HCT116 (cell line): ENCODE measurements at regions not wholly inside any gene's neighbourhood (a gene's known extent, or its start where the extent isn't known, plus 50 kb on each side); places are given as distances from the start of the nearest gene placed in this dataset.

Experiments
- ATAC-seq: fragments of 200-7000 bp; cut with Tn5 transposase; 2 replicates; pipeline ENCODE4 v1.9.1; 2020; ENCODE audit warnings: mild to moderate bottlenecking, moderate library complexity
- BruUV-seq: library from RNA; stranded (reverse); fragments of 400-500 nt; replicated peaks from 2 replicates; lab custom pipeline; 2021; lab: Mats Ljungman, UMichigan
- CTCF ChIA-PET: fragments of 300-600 bp; sonication (Branson Sonifier 250); formaldehyde crosslinking; loops from one replicate; lab custom pipeline; 2021; ENCODE audit warnings: antibody characterized with exemption; lab: Charles Lee
- POLR2A ChIA-PET: fragments of 300-600, 350-600 bp; sonication (Branson Sonifier 250); formaldehyde crosslinking; loops from one replicate; lab custom pipeline; 2021; ENCODE audit warnings: antibody characterized with exemption; lab: Charles Lee
- RAD21 ChIA-PET, 2 experiments: fragments of 300-600 bp; sonication (Branson Sonifier 250); formaldehyde crosslinking; loops; one replicate each; lab custom pipeline; 2023; ENCODE audit warnings: low total read pairs in 2 of 2; ENCODE audit not compliant: uncharacterized antibody in 2 of 2, unreplicated experiment in 2 of 2, low non-redundant PET in 1 of 2; lab: Charles Lee
- DNase-seq: peaks from one replicate; pipeline ENCODE4 v3.0.0-alpha.2; 2010; ENCODE audit warnings: low read depth, low spot score
- H2AFZ ChIP-seq: fragments of 200-600 bp; shearing (Covaris generic), sonication (generic); 2 replicates; pipeline ENCODE4 v1.6.1; 2017; ENCODE audit warnings: low read depth, mixed run types, mixed read lengths, antibody characterized with exemption, low read length; ENCODE audit not compliant: poor library complexity, severe bottlenecking
- H3K27ac ChIP-seq: 2 replicates; pipeline ENCODE4 v1.5.1; 2012; ENCODE audit warnings: low read depth, low read length
- H3K27me3 ChIP-seq: fragments of 200-600 bp; sonication (generic); 2 replicates; pipeline ENCODE4 v1.6.1; 2016; ENCODE audit warnings: mixed run types, low read length, mixed read lengths; ENCODE audit not compliant: insufficient read depth
- H3K36me3 ChIP-seq, 2 experiments: fragments of 200-500 bp in 1 of 2; fragments of 200-600 bp in 1 of 2; sonication (Bioruptor generic) in 1 of 2; sonication (generic) in 1 of 2; 2 replicates each; pipeline versions ENCODE4 v1.5.1 to v1.6.1; 2014 to 2016; ENCODE audit warnings: low read length in 2 of 2, inconsistent platforms in 1 of 2, mixed read lengths in 1 of 2, mixed run types in 1 of 2; ENCODE audit not compliant: insufficient read depth in 2 of 2, control insufficient read depth in 1 of 2
- H3K4me1 ChIP-seq, 2 experiments: fragments of 200-600 bp in 1 of 2; sonication (generic) in 1 of 2; 2 replicates each; pipeline versions ENCODE4 v1.5.1 to v1.6.1; 2012 to 2017; ENCODE audit warnings: low read length in 2 of 2, inconsistent platforms in 1 of 2, mild to moderate bottlenecking in 1 of 2, mixed read lengths in 1 of 2, mixed run types in 1 of 2, moderate library complexity in 1 of 2; ENCODE audit not compliant: insufficient read depth in 2 of 2, control insufficient read depth in 1 of 2
- H3K4me2 ChIP-seq: fragments of 200-600 bp; sonication (generic); 2 replicates; pipeline ENCODE4 v1.6.1; 2017; ENCODE audit warnings: mixed run types, low read length, mixed read lengths
- H3K4me3 ChIP-seq, 2 experiments: fragments of 200-600 bp in 1 of 2; sonication (generic) in 1 of 2; replicated peaks in 1 of 2; 2 replicates each; pipeline ENCODE4 v1.5.1; 2011 to 2016; ENCODE audit warnings: low read length in 2 of 2, control low read depth in 1 of 2, low read depth in 1 of 2, mild to moderate bottlenecking in 1 of 2, mixed read lengths in 1 of 2, mixed run types in 1 of 2
- H3K79me2 ChIP-seq: fragments of 200-600 bp; sonication (generic); 2 replicates; pipeline ENCODE4 v1.6.1; 2017; ENCODE audit warnings: mild to moderate bottlenecking, mixed run types, low read length, moderate library complexity, mixed read lengths; ENCODE audit not compliant: insufficient read depth
- H3K9ac ChIP-seq: fragments of 200-600 bp; sonication (generic); 2 replicates; pipeline ENCODE4 v1.6.1; 2016; ENCODE audit warnings: low read length, mixed read lengths
- H3K9me2 ChIP-seq: fragments of 200-600 bp; sonication (generic), shearing (Covaris generic); 2 replicates; pipeline ENCODE4 v1.6.1; 2017; ENCODE audit warnings: mixed run types, mild to moderate bottlenecking, moderate library complexity; ENCODE audit not compliant: insufficient read depth
- H3K9me3 ChIP-seq, 2 experiments: fragments of 200-500 bp in 1 of 2; fragments of 200-600 bp in 1 of 2; sonication (Bioruptor generic) in 1 of 2; sonication (generic) in 1 of 2; 2 replicates each; pipeline ENCODE4 v1.6.1; 2014 to 2017; ENCODE audit warnings: low read length in 2 of 2, mixed read lengths in 2 of 2, inconsistent platforms in 1 of 2, low read depth in 1 of 2, mild to moderate bottlenecking in 1 of 2, mixed run types in 1 of 2, moderate library complexity in 1 of 2; ENCODE audit not compliant: control insufficient read depth in 1 of 2, insufficient read depth in 1 of 2
- H4K20me1 ChIP-seq: fragments of 200-600 bp; sonication (generic), shearing (Covaris generic); 2 replicates; pipeline ENCODE4 v1.6.1; 2017; ENCODE audit warnings: mixed run types, mild to moderate bottlenecking, moderate library complexity; ENCODE audit not compliant: insufficient read depth
- CBX3 ChIP-seq: IDR thresholded peaks from 2 replicates; pipeline ENCODE4 v1.6.1; 2012; ENCODE audit warnings: low read depth
- EGR1 ChIP-seq: IDR thresholded peaks from 2 replicates; pipeline ENCODE4 v1.6.1; 2012; ENCODE audit warnings: low read depth
- ELF1 ChIP-seq: IDR thresholded peaks from 2 replicates; pipeline ENCODE4 v1.6.1; 2012; ENCODE audit warnings: low read depth, borderline replicate concordance
- FOSL1 ChIP-seq: IDR thresholded peaks from 2 replicates; pipeline ENCODE4 v1.6.1; 2012; ENCODE audit warnings: low read depth
- POLR2AphosphoS5 ChIP-seq: IDR thresholded peaks from 2 replicates; pipeline ENCODE4 v1.6.1; 2011; ENCODE audit warnings: mild to moderate bottlenecking, low read depth, low read length, moderate library complexity
- SRF ChIP-seq: IDR thresholded peaks from 2 replicates; pipeline ENCODE4 v1.6.1; 2012; ENCODE audit warnings: low read depth
- ZNF274 ChIP-seq: fragments of 200-500 bp; sonication (Bioruptor generic); IDR thresholded peaks from 2 replicates; pipeline ENCODE4 v1.6.1; 2014; ENCODE audit warnings: mild to moderate bottlenecking, low read depth, low read length, inconsistent platforms
- intact Hi-C: fragments of 100-400 bp; cut with micrococcal nuclease; formaldehyde crosslinking; loops from 2 replicates; pipeline ENCODE4 v1.10.0; 2022
- TF ChIP-seq, protein P1 (sequence below): IDR thresholded peaks from 2 replicates; pipeline ENCODE4 v1.6.1; 2012
- TF ChIP-seq, protein P2 (sequence below): IDR thresholded peaks from 2 replicates; pipeline ENCODE4 v1.6.1; 2012

DNA sequence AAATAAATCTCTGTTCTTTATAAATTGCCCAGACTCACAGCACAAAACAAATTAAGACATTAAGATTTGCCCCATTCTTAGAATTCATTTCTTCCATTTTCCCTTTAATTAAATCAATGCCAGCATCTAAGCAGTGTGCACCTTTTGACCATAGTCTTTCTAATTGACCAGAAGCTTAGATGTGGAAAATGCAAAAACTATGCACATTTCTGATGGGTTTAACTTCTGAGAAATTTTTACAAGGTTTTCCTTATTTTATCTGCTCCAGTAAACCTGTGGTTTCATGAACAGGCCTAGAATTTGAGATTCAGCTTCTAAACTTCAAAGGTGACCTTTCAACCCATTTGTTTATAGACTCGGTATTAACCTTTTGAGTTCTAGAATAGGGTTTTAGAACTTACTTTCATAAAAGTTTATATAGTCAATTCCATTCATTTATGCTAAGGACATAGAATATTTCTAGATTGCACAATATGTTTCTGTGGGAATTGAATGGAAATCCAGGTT, 437.8 kb upstream of the HSF2 start:
- Histone ChIP-seq H3K36me3 (no peaks in the 10 kb centered on the region), H3K4me1 (0 out of 4 replicates have a peak, but pooled peaks cover 0 to 4% of the 10 kb centered on the region in 2 experiments), H3K9me2 (no peaks in the 10 kb centered on the region), H3K4me2 (no peak overlapping the region), H4K20me1 (no peaks in the 10 kb centered on the region), H3K27ac (no peak overlapping the region), H3K9ac (no peak overlapping the region), H3K4me3 (no peak overlapping the region), H3K27me3 (no peaks in the 10 kb centered on the region), H3K79me2 (no peaks in the 10 kb centered on the region), H2AFZ (peak overlapping the region; percentile 4), H3K9me3 (no peaks in the 10 kb centered on the region)
- BruUV-seq: no TSS peak
- CTCF ChIA-PET: no interaction called here
- RAD21 ChIA-PET: no interaction called here
- POLR2A ChIA-PET: no interaction called here
- intact Hi-C loops: no loop called here
- TF ChIP-seq SRF (no peak), ZNF274 (no peak), FOSL1 (no peak), POLR2AphosphoS5 (no peak), ELF1 (no peak)
- ATAC-seq (no peak), DNase-seq (no peak)

DNA sequence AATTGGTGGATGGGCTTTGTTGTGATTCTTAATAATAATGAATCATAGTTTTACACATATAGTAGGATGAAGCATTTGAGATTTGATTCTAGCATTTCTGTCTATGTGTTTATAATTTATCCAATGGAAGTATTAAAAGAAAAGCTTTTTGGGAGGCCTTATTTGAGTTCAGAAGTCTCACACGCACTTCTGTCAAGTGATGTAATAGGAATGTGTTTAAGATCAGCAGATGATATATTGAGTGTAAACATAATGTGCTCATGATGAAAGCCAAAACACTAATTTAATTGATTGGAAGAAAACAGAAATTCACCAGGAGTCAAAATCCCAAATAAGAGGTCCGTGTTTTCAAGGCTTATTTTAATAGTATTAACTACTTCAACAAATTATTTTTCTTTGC, 435.6 kb upstream of the HSF2 start:
- Histone ChIP-seq H3K9me3 (no peaks in the 10 kb centered on the region), H3K9me2 (no peaks in the 10 kb centered on the region), H3K36me3 (no peaks in the 10 kb centered on the region), H3K4me3 (no peak overlapping the region), H3K4me2 (no peak overlapping the region), H3K4me1 (0 out of 4 replicates have a peak, but pooled peaks cover 0 to 4% of the 10 kb centered on the region in 2 experiments), H3K27me3 (no peaks in the 10 kb centered on the region), H3K27ac (no peak overlapping the region), H4K20me1 (no peaks in the 10 kb centered on the region), H3K9ac (no peak overlapping the region), H3K79me2 (no peaks in the 10 kb centered on the region), H2AFZ (no peak overlapping the region)
- RAD21 ChIA-PET: no interaction called here
- POLR2A ChIA-PET: no interaction called here
- intact Hi-C loops: no loop called here
- TF ChIP-seq, protein P1, sequence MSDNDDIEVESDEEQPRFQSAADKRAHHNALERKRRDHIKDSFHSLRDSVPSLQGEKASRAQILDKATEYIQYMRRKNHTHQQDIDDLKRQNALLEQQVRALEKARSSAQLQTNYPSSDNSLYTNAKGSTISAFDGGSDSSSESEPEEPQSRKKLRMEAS: no peak
- TF ChIP-seq CBX3 (no peak), ZNF274 (no peak), EGR1 (no peak)
- TF ChIP-seq, protein P2, sequence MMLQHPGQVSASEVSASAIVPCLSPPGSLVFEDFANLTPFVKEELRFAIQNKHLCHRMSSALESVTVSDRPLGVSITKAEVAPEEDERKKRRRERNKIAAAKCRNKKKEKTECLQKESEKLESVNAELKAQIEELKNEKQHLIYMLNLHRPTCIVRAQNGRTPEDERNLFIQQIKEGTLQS: no peak
- ATAC-seq (no peak), DNase-seq (no peak)
- no TSS peak for BruUV-seq
- CTCF ChIA-PET: no interaction called here
